ENCODE measurements at regions not wholly inside any gene's neighbourhood (a gene's known extent, or its start where the extent isn't known, plus 50 kb on each side); places are given as distances from the start of the nearest gene placed in this dataset.

DNA sequence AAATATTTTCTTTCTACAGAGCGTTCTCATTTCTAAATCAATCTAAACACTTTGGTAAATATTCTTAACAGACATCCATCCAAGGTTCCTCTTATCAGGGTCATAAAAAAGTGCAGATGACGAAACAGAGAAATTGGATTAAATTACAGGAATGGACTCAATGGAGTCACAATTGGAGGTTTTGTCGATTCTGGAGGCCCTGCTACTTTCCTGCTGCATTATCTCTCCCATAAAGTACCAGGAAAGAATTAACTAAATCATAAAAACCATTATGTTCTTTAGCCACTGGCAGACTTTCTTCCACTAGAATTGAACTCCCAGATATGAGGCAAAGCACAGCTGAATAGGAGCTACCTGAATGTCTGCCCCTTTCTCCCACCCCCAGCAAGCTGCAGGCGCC, 610.6 kb downstream of the HDGFL1 start:
- no peaks in the 10 kb centered on the region for H3K36me3 ChIP-seq
- H3K27me3 ChIP-seq (ENCODE audit: low read depth), result no peaks in the 10 kb centered on the region
- DNase-seq, result no peak
- intact Hi-C loops (cut with micrococcal nuclease), result no loop called here
- peak overlapping the region; percentile 70 for H3K27ac ChIP-seq (replicated peaks)
- no peak overlapping the region for H3K4me3 ChIP-seq
- H3K9me3 ChIP-seq (replicated peaks), result no peaks in the 10 kb centered on the region
- peaks cover 17% of the 10 kb centered on the region for H3K4me1 ChIP-seq
- TF ChIP-seq, protein P1, sequence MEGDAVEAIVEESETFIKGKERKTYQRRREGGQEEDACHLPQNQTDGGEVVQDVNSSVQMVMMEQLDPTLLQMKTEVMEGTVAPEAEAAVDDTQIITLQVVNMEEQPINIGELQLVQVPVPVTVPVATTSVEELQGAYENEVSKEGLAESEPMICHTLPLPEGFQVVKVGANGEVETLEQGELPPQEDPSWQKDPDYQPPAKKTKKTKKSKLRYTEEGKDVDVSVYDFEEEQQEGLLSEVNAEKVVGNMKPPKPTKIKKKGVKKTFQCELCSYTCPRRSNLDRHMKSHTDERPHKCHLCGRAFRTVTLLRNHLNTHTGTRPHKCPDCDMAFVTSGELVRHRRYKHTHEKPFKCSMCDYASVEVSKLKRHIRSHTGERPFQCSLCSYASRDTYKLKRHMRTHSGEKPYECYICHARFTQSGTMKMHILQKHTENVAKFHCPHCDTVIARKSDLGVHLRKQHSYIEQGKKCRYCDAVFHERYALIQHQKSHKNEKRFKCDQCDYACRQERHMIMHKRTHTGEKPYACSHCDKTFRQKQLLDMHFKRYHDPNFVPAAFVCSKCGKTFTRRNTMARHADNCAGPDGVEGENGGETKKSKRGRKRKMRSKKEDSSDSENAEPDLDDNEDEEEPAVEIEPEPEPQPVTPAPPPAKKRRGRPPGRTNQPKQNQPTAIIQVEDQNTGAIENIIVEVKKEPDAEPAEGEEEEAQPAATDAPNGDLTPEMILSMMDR (IDR thresholded peaks at IDR 0.05; ENCODE audit: borderline replicate concordance), result no peak

DNA sequence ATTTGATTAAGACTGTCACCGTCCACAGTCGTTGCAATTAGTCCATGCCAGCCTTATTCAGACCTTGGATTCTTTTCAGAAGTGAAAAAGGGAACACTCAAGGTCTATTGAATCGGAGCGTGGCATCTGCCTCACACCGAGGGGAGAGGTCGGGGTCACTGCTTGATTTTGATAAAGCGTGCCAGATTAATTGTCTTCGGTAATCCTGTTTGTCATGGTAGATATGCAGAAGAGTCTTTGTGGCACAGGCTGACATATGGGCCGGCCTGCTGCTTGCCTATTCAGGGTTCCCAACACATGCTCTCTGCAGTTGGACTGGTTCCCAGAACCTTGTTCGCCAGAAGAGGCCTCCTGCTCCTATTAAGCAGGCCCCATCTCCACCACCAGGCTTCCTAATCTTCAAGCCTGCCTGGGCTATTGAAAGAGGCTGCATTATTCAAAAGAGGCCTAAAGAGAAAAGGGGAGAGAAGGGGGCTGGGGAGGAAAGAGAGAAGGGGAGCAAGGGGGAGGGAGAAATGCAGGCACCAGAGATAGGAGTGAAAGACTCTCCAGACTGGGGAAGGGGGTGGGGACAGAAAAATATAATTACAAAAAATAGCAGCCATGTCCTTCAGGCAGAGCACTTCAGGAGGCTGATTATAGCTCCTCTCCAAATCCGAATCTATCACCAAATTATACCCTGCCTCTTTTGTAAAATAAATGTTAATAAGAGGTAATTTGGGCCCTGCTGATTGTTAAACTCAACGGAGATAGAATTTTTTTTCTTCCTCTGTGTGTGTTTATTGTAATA, 611.3 kb downstream of the HDGFL1 start:
- DNase-seq, result peak; percentile 64
- intact Hi-C loops (cut with micrococcal nuclease), result no loop called here
- TF ChIP-seq, protein P1 (IDR thresholded peaks at IDR 0.05; ENCODE audit: borderline replicate concordance), result no peak
- H3K36me3 ChIP-seq, result no peaks in the 10 kb centered on the region
- H3K4me1 ChIP-seq, result peaks cover 17% of the 10 kb centered on the region
- no peaks in the 10 kb centered on the region for H3K27me3 ChIP-seq (ENCODE audit: low read depth)
- no peaks in the 10 kb centered on the region for H3K9me3 ChIP-seq (replicated peaks)
- H3K27ac ChIP-seq (replicated peaks), result peak overlapping the region; percentile 70
- no peak overlapping the region for H3K4me3 ChIP-seq

DNA sequence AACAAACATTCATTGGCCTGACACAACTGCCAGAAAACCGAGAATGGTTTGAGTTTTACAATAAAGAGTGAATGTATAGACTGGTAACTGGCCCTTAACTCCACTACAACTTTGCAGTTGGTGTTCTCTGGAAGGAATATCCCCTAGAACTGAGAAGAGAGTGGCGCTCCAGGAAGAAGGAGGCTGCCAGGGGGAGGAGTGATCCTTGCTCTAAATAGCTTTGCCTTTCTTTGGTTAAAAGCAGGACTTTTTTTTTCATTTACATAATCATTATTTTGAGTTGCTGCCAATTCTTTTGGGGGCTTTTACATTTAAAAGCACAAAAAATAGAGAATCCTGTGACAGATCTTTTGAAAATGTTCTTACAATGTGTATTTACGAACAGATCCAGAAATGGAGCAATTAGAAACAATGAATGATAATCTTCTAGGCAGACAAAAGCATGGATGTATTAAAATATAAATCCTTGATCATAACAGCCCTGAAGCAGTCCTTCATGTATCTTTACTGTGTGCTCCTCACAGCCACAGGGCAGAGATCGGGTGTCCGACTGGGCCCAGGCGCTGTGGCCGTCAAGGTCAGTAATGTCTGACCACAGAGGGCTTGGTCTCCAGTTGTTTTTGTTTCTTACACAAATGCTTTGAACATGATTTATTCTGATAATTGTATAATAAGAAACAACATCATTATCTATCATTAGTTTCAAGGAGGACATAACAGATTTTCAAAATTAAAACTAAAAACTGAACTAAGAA, 612.2 kb downstream of the HDGFL1 start:
- TF ChIP-seq, protein P1 (IDR thresholded peaks at IDR 0.05; ENCODE audit: borderline replicate concordance), result no peak
- H3K4me1 ChIP-seq, result peaks cover 17% of the 10 kb centered on the region
- H3K27ac ChIP-seq (replicated peaks), result peak overlapping the region; percentile 70
- H3K9me3 ChIP-seq (replicated peaks), result no peaks in the 10 kb centered on the region
- no peak for DNase-seq
- intact Hi-C loops (cut with micrococcal nuclease), result no loop called here
- no peak overlapping the region for H3K4me3 ChIP-seq
- H3K36me3 ChIP-seq, result no peaks in the 10 kb centered on the region
- H3K27me3 ChIP-seq (ENCODE audit: low read depth), result no peaks in the 10 kb centered on the region

GRCh38 chr6:23183846-23184245, 614.5 kb downstream of the HDGFL1 start:
- TF ChIP-seq, protein P1 (IDR thresholded peaks at IDR 0.05; ENCODE audit: borderline replicate concordance), result no peak
- Histone ChIP-seq H3K4me1 (peaks cover 11% of the 10 kb centered on the region), H3K27ac (replicated peaks) (no peak overlapping the region), H3K9me3 (replicated peaks) (no peaks in the 10 kb centered on the region), H3K4me3 (no peak overlapping the region), H3K27me3 (ENCODE audit: low read depth) (no peaks in the 10 kb centered on the region), H3K36me3 (no peaks in the 10 kb centered on the region)
- no peak for DNase-seq
- intact Hi-C loops (cut with micrococcal nuclease), result no loop called here

DNA sequence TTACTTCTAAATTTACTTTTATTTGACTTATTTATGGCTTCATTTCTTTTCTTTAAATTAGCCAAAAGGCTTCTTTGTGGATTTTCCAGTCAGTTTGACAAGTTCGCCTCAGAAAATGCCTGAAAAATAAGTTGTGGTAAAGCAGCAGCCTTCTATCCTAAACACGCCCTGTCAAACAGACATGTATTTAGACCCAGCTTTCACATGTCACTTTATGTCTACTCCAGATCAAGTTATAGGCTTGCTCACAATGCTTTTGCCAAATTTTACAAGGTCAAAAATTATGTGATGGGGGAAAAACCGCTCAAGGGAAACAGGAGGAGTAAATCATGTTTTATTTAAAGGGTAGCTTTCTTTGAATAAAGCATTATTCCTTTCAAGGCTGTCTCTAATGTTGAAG, 615.0 kb downstream of the HDGFL1 start:
- no peak overlapping the region for H3K27ac ChIP-seq (replicated peaks)
- DNase-seq, result no peak
- intact Hi-C loops (cut with micrococcal nuclease), result no loop called here
- H3K4me3 ChIP-seq, result no peak overlapping the region
- H3K9me3 ChIP-seq (replicated peaks), result no peaks in the 10 kb centered on the region
- TF ChIP-seq, protein P1 (IDR thresholded peaks at IDR 0.05; ENCODE audit: borderline replicate concordance), result no peak
- H3K36me3 ChIP-seq, result no peaks in the 10 kb centered on the region
- peaks cover 11% of the 10 kb centered on the region for H3K4me1 ChIP-seq
- H3K27me3 ChIP-seq (ENCODE audit: low read depth), result no peaks in the 10 kb centered on the region

Data from left ventricle myocardium inferior (tissue), 1 donor.